CD4-positive, alpha-beta T cell treated with Interleukin-4 for 1 hour (primary cell): ENCODE measurements at regions not wholly inside any gene's neighbourhood (a gene's known extent, or its start where the extent isn't known, plus 50 kb on each side); places are given as distances from the start of the nearest gene placed in this dataset.

Experiments used
- DNase-seq, 2 donors: peaks; one replicate each; pipeline ENCODE4 v3.0.0-alpha.2; 2020 to 2022

- DNase-seq, result no peak
These were observed 301.0 kb downstream of the CXCL12 start for GRCh38 chr10:44083719-44084400.

GRCh38 chr10:44071479-44071878 lies 313.4 kb downstream of the CXCL12 start:
- no peak for DNase-seq

- no peak for DNase-seq
These were observed 314.6 kb downstream of the CXCL12 start for GRCh38 chr10:44070282-44070681.

GRCh38 chr10:44069573-44069972 lies 315.3 kb downstream of the CXCL12 start:
- DNase-seq, result no peak

- no peak for DNase-seq
These were observed 316.0 kb downstream of the CXCL12 start for GRCh38 chr10:44068716-44069482.

- no peak for DNase-seq
These were observed 317.5 kb downstream of the CXCL12 start for GRCh38 chr10:44067432-44067831.

GRCh38 chr10:44066527-44067255 lies 318.2 kb downstream of the CXCL12 start:
- no peak for DNase-seq

GRCh38 chr10:44065788-44066526 lies 318.9 kb downstream of the CXCL12 start:
- DNase-seq, result no peak

DNA sequence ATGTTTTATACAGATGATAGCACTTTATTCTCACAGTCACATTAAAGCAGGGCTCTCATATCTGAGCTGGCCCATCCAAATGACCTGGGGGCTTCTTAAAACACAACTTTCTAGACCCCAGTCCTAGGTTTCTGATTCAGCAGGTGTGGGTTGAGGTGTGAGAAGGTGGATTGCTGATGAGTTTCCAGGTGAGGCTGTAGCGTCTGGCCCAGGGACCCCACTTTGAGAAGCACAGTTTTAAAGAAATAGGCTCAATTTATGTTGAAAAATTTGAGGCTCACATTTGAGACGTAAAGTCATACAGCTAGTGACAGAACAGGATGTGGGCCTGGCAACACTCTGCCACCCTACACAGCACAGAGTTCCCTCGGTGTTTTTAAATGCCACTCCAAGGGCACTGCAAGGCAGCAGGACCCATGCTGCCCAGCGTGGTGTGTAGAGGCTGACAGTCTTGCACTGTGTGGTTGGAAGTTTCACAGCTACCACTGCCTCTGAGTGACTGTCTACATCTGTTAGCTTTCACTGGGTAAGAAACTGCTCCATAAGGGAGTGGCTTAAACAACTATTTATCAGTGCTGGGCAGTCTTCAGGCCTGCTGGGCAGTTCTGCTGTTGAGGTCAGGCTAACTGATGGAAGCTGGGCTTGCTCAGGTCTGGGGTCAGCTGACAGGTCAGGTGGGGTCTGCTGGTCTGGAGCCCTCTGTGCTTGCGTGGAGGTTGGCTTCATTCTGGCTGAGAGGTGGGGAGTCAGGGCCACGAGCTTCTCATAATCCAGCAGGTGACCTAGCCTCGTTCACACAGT lies 319.7 kb downstream of the CXCL12 start:
- no peak for DNase-seq

GRCh38 chr10:44064317-44064716 lies 320.6 kb downstream of the CXCL12 start:
- DNase-seq, result no peak

- no peak for DNase-seq
These were observed 321.2 kb downstream of the CXCL12 start for GRCh38 chr10:44063686-44064085.

GRCh38 chr10:44060719-44061118 lies 324.2 kb downstream of the CXCL12 start:
- no peak for DNase-seq

GRCh38 chr10:44060221-44060620 lies 324.7 kb downstream of the CXCL12 start:
- DNase-seq, result no peak

- no peak for DNase-seq
These were observed 326.6 kb downstream of the CXCL12 start for GRCh38 chr10:44058259-44058658.

DNA sequence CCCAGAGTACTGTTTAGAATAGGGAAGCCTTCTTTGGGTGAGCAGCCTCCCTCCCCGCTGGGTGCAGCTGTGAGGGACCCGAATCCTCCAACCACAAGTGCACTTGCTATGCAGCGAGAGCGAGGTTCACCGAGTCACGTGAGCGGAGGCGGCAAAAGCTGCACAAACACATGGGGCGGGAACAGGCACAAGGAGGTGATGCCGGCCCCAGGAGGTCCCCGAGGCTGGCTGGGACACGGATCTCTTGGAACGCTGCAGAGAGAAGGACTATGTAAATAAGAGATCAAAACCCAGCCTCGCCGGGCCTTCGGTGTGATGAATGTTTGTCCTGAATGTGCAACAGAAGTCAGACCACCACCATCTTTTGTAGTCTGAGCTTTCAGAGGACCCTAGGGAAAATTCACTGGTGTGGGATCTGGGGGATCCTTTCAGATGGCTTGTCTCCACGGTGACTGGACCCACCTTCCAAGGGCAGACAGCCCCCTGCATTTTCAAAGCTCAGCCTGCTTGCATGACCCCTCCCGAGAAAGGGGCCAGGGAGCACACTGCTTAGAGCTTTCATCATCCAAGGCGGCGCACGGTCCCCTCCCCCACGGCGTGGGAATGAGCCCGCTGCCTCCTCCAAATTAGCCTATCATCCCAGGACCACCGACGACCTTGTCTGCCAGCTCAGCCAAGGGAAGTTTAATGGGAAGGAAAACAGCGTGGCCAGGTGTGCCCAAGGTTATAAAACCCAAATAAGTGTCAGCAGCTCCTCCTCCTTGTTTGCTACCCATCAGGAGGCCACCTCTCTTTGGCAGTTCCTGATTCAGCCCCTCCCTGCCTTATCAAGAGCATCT lies 327.7 kb downstream of the CXCL12 start:
- DNase-seq, result no peak

DNA sequence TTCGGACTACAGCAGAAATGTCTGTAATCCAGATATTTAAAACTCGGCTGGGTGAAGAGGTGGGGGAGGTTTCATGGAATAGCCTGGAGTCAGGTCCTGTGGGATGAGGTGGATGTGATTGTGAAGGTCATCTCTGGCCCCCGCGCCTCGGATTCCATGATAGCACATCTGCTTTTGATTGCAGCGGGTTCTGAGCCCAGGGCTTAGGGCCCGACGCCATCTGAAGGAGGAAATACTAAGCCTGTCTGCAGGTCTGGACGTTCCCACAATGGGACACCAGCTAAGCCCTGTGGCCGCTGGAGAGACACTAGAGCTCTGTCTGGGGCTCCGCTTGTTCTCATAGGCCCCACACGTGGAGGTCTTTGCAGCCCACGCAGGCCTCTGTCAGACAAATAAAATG lies 328.7 kb downstream of the CXCL12 start:
- DNase-seq, result no peak

GRCh38 chr10:44054046-44054445 lies 330.9 kb downstream of the CXCL12 start:
- no peak for DNase-seq

GRCh38 chr10:44053391-44053790 lies 331.5 kb downstream of the CXCL12 start:
- DNase-seq, result no peak

GRCh38 chr10:44051584-44052385 lies 333.1 kb downstream of the CXCL12 start:
- no peak for DNase-seq

DNA sequence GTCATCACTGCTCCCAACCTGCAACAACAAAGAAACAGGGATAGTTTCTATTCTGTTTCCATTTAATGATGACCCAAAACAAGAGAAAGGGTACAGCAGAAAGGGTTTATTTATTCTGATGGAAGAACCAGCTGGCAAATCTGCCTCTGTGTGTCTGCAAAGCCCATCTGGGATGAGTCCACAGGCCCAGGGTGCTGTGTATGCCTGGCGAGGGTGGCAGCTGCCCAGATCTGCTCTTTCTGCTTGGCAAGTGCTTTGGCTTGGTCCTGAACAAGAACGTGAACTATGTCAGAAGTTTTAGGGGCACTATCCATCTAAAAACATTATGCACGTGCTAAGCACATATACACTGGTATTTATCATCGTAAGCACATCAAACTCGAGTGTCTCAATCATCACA lies 333.8 kb downstream of the CXCL12 start:
- no peak for DNase-seq
